KG1 (cell line): ENCODE measurements at regions not wholly inside any gene's neighbourhood (a gene's known extent, or its start where the extent isn't known, plus 50 kb on each side); places are given as distances from the start of the nearest gene placed in this dataset.

ENCODE experiments used
- DNase-seq: peaks from one replicate; lab custom pipeline; 2025; lab: John Stamatoyannopoulos, UW

GRCh38 chr11:114876234-114876633 is 197.9 kb downstream of the NXPE2 start:
- no peak for DNase-seq

GRCh38 chr11:114877976-114878375 is 199.6 kb downstream of the NXPE2 start:
- no peak for DNase-seq

GRCh38 chr11:114880442-114880841 is 202.1 kb downstream of the NXPE2 start:
- DNase-seq, result no peak

- no peak for DNase-seq
Measured at GRCh38 chr11:114883472-114883871, 205.1 kb downstream of the NXPE2 start.

- DNase-seq, result no peak
Measured at GRCh38 chr11:114886644-114887265, 208.4 kb downstream of the NXPE2 start.

- DNase-seq, result no peak
Measured at GRCh38 chr11:114889594-114890011, 211.3 kb downstream of the NXPE2 start.

- DNase-seq, result no peak
Measured at GRCh38 chr11:114890038-114890437, 211.7 kb downstream of the NXPE2 start.

GRCh38 chr11:114891911-114892310 is 213.6 kb downstream of the NXPE2 start:
- DNase-seq, result no peak

GRCh38 chr11:114892381-114893197 is 214.3 kb downstream of the NXPE2 start:
- DNase-seq, result no peak

GRCh38 chr11:114893329-114893728 is 215.0 kb downstream of the NXPE2 start:
- DNase-seq, result no peak

GRCh38 chr11:114896594-114896993 is 218.3 kb downstream of the NXPE2 start:
- DNase-seq, result no peak

GRCh38 chr11:114909866-114910265 is 231.5 kb downstream of the NXPE2 start:
- no peak for DNase-seq

GRCh38 chr11:114912826-114913225 is 234.5 kb downstream of the NXPE2 start:
- DNase-seq, result no peak

GRCh38 chr11:114914231-114915005 is 236.1 kb downstream of the NXPE2 start:
- DNase-seq, result no peak

GRCh38 chr11:114915871-114916805 is 237.8 kb downstream of the NXPE2 start:
- no peak for DNase-seq

- DNase-seq, result no peak
Measured at GRCh38 chr11:114918286-114918685, 240.0 kb downstream of the NXPE2 start.

- no peak for DNase-seq
Measured at GRCh38 chr11:114921697-114922096, 243.4 kb downstream of the NXPE2 start.

GRCh38 chr11:114924042-114924441 is 245.7 kb downstream of the NXPE2 start:
- DNase-seq, result no peak

GRCh38 chr11:114925591-114925990 is 247.3 kb downstream of the NXPE2 start:
- no peak for DNase-seq

- DNase-seq, result no peak
Measured at GRCh38 chr11:114928260-114928870, 250.0 kb downstream of the NXPE2 start.

GRCh38 chr11:114929351-114930000 is 251.1 kb downstream of the NXPE2 start:
- no peak for DNase-seq
